Panc1 (cell line): ENCODE measurements at regions not wholly inside any gene's neighbourhood (a gene's known extent, or its start where the extent isn't known, plus 50 kb on each side); places are given as distances from the start of the nearest gene placed in this dataset.
"Not testable (repeated sequence)": the region's sequence is repeated elsewhere in the genome, so short reads cannot be mapped to it uniquely, and the experiment has no call there.

Experiments
- ATAC-seq: fragments of 200-7000 bp; cut with Tn5 transposase; 2 replicates; pipeline ENCODE4 v1.9.1; 2020; ENCODE audit warnings: mild to moderate bottlenecking, moderate library complexity
- BruUV-seq: library from RNA; stranded (reverse); fragments of 400-500 nt; replicated peaks from 2 replicates; lab custom pipeline; 2021; lab: Mats Ljungman, UMichigan
- CTCF ChIA-PET: fragments of 300-600 bp; sonication (Branson Sonifier 250); formaldehyde crosslinking; loops from one replicate; lab custom pipeline; 2022; ENCODE audit warnings: antibody characterized with exemption; lab: Charles Lee
- POLR2A ChIA-PET: fragments of 300-600 bp; sonication (Branson Sonifier 250); formaldehyde crosslinking; loops from one replicate; lab custom pipeline; 2022; ENCODE audit warnings: antibody characterized with exemption; lab: Charles Lee
- DNase-seq: peaks from one replicate; pipeline ENCODE4 v3.0.0-alpha.2; 2010; ENCODE audit warnings: low read depth, low spot score
- H3K27ac ChIP-seq: 2 replicates; pipeline ENCODE4 v1.5.1; 2011; ENCODE audit warnings: mild to moderate bottlenecking, low read length, inconsistent platforms
- H3K27me3 ChIP-seq: fragments of 200-500 bp; sonication (Bioruptor generic); 2 replicates; pipeline ENCODE4 v1.6.0; 2014; ENCODE audit warnings: low read length, inconsistent platforms; ENCODE audit not compliant: control insufficient read depth, insufficient read depth
- H3K36me3 ChIP-seq: fragments of 200-500 bp; sonication (Bioruptor generic); 2 replicates; pipeline ENCODE4 v1.5.1; 2014; ENCODE audit warnings: inconsistent platforms, mild to moderate bottlenecking, low read length, moderate library complexity; ENCODE audit not compliant: control insufficient read depth, insufficient read depth
- H3K4me1 ChIP-seq: 2 replicates; pipeline ENCODE4 v1.5.1; 2011; ENCODE audit warnings: inconsistent platforms, mild to moderate bottlenecking, low read length, moderate library complexity; ENCODE audit not compliant: control insufficient read depth, insufficient read depth
- H3K4me3 ChIP-seq, 2 experiments: 2 replicates each; pipeline ENCODE4 v1.5.1; 2011 to 2012; ENCODE audit warnings: low read depth in 2 of 2, low read length in 2 of 2, mild to moderate bottlenecking in 2 of 2, inconsistent platforms in 1 of 2, moderate library complexity in 1 of 2
- H3K9me3 ChIP-seq: fragments of 200-500 bp; sonication (Bioruptor generic); 2 replicates; pipeline ENCODE4 v1.5.1; 2014; ENCODE audit warnings: low read depth, mild to moderate bottlenecking, inconsistent platforms, low read length, moderate library complexity; ENCODE audit not compliant: control insufficient read depth, insufficient read depth
- CTCF ChIP-seq: fragments of 450-650 bp; IDR thresholded peaks from 2 replicates; pipeline ENCODE4 v1.5.1; 2017; ENCODE audit warnings: mild to moderate bottlenecking
- POLR2AphosphoS5 ChIP-seq: IDR thresholded peaks from 2 replicates; pipeline ENCODE4 v1.6.1; 2012; ENCODE audit warnings: mild to moderate bottlenecking, low read depth, low read length, moderate library complexity
- SIN3A ChIP-seq: IDR thresholded peaks from 2 replicates; pipeline ENCODE4 v1.6.1; 2012; ENCODE audit warnings: low read depth, mild to moderate bottlenecking, low read length, moderate library complexity, borderline replicate concordance; ENCODE audit not compliant: insufficient read depth
- TCF7L2 ChIP-seq: IDR thresholded peaks from 2 replicates; pipeline ENCODE4 v1.6.1; 2011; ENCODE audit warnings: mild to moderate bottlenecking, low read depth, low read length, inconsistent platforms
- in situ Hi-C: cut with HindIII; loops from 2 replicates; pipeline ENCODE4 v1.10.0; 2016; ENCODE audit warnings: low sequenced_read_pairs, low pct_unique_long_range_greater_than_20kb
- intact Hi-C: fragments of 100-400 bp; cut with micrococcal nuclease; formaldehyde crosslinking; loops from one replicate; pipeline ENCODE4 v1.10.0; 2022; ENCODE audit not compliant: unreplicated experiment
- TF ChIP-seq, protein P1 (sequence below), 2 experiments: IDR thresholded peaks; 2 replicates each; pipeline ENCODE4 v1.6.1; 2011 to 2012; ENCODE audit warnings: low read depth in 2 of 2, control low read depth in 1 of 2, low read length in 1 of 2, mild to moderate bottlenecking in 1 of 2, moderate library complexity in 1 of 2; ENCODE audit not compliant: insufficient read depth in 1 of 2

- TF ChIP-seq SIN3A (no peak), CTCF (no peak), TCF7L2 (no peak), POLR2AphosphoS5 (no peak)
- TF ChIP-seq, protein P1, sequence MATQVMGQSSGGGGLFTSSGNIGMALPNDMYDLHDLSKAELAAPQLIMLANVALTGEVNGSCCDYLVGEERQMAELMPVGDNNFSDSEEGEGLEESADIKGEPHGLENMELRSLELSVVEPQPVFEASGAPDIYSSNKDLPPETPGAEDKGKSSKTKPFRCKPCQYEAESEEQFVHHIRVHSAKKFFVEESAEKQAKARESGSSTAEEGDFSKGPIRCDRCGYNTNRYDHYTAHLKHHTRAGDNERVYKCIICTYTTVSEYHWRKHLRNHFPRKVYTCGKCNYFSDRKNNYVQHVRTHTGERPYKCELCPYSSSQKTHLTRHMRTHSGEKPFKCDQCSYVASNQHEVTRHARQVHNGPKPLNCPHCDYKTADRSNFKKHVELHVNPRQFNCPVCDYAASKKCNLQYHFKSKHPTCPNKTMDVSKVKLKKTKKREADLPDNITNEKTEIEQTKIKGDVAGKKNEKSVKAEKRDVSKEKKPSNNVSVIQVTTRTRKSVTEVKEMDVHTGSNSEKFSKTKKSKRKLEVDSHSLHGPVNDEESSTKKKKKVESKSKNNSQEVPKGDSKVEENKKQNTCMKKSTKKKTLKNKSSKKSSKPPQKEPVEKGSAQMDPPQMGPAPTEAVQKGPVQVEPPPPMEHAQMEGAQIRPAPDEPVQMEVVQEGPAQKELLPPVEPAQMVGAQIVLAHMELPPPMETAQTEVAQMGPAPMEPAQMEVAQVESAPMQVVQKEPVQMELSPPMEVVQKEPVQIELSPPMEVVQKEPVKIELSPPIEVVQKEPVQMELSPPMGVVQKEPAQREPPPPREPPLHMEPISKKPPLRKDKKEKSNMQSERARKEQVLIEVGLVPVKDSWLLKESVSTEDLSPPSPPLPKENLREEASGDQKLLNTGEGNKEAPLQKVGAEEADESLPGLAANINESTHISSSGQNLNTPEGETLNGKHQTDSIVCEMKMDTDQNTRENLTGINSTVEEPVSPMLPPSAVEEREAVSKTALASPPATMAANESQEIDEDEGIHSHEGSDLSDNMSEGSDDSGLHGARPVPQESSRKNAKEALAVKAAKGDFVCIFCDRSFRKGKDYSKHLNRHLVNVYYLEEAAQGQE (IDR thresholded peaks at IDR 0.05; ENCODE audit: insufficient read depth in 1 of 2, low read depth in 2 of 2, low read length in 1 of 2): no peak
- ATAC-seq (no peak), DNase-seq (no peak)
- H3K27me3 ChIP-seq: no peaks in the 10 kb centered on the region
- POLR2A ChIA-PET: no interaction called here
- H3K36me3 ChIP-seq: no peaks in the 10 kb centered on the region
- intact Hi-C loops (no loop called here), in situ Hi-C loops (no loop called here)
- H3K4me1 ChIP-seq: no peaks in the 10 kb centered on the region
- CTCF ChIA-PET: no interaction called here
- no peak overlapping the region for H3K4me3 ChIP-seq
- no peaks in the 10 kb centered on the region for H3K9me3 ChIP-seq
- BruUV-seq: no TSS peak
- H3K27ac ChIP-seq: no peak overlapping the region
Observed at GRCh38 chrX:883588-883987, 253.0 kb downstream of the SHOX start.

DNA sequence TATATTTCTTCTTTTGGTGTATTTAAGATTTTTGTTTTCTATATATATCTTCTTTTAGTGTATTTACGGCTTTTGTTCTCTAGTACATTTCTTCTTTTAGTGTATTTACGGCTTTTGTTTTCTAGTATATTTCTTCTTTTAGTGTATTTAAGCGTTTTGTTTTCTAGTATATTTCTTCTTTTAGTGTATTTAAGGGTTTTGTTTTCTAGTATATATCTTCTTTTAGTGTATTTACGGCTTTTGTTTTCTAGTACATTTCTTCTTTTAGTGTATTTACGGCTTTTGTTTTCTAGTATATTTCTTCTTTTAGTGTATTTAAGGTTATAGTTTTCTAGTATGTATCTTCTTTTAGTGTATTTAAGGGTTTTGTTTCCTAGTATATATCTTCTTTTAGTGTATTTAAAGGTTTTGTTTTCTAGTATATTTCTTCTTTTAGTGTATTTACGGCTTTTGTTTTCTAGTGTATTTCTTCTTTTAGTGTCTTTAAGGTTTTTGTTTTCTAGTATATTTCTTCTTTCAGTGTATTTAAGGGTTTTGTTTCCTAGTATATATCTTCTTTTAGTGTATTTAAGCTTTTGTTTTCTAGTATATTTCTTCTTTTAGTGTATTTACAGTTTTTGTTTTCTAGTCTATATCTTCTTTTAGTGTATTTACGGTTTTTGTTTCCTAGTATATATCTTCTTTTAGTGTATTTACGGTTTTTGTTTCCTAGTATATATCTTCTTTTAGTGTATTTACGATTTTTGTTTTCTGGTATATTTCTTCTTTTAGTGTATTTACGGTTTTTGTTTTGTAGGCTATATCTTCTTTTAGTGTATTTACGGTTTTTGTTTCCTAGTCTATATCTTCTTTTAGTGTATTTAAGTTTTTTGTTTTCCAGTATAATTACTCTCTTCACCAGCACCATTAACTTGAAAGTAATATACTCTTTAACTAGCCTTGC, 249.4 kb downstream of the SHOX start:
- BruUV-seq, ATAC-seq, H3K4me1 ChIP-seq, CTCF ChIA-PET, POLR2A ChIA-PET, H3K4me3 ChIP-seq, DNase-seq, H3K27ac ChIP-seq, in situ Hi-C loops, H3K9me3 ChIP-seq, intact Hi-C loops, H3K36me3 ChIP-seq, H3K27me3 ChIP-seq: not testable (repeated sequence)

- no peak for TF ChIP-seq SIN3A
- TF ChIP-seq, protein P1 (IDR thresholded peaks at IDR 0.05; ENCODE audit: insufficient read depth in 1 of 2, low read depth in 2 of 2, low read length in 1 of 2): no peak
- TF ChIP-seq TCF7L2: no peak
- TF ChIP-seq CTCF: no peak
- no peak for TF ChIP-seq POLR2AphosphoS5
- POLR2A ChIA-PET: no interaction called here
- in situ Hi-C loops: no loop called here
- Histone ChIP-seq H3K27me3 (no peaks in the 10 kb centered on the region), H3K36me3 (no peaks in the 10 kb centered on the region), H3K4me3 (no peak overlapping the region), H3K27ac (no peak overlapping the region), H3K4me1 (no peaks in the 10 kb centered on the region), H3K9me3 (no peaks in the 10 kb centered on the region)
- ATAC-seq (no peak), DNase-seq (no peak)
- no TSS peak for BruUV-seq
- CTCF ChIA-PET: no interaction called here
- intact Hi-C loops: no loop called here
Observed at GRCh38 chrX:874061-874460, 243.5 kb downstream of the SHOX start.
